Transverse colon (tissue), 3 donors: ENCODE measurements at regions not wholly inside any gene's neighbourhood (a gene's known extent, or its start where the extent isn't known, plus 50 kb on each side); places are given as distances from the start of the nearest gene placed in this dataset.

Experiments used
- CTCF ChIP-seq, 5 experiments: fragments of 200-600 bp in 3 of 5; fragments of 450-650 bp in 2 of 5; sonication (generic) in 3 of 5; IDR thresholded peaks; 1 replicate in 2 of 5; 2 replicates in 3 of 5; pipeline ENCODE4 v1.5.1; 2016 to 2017; ENCODE audit warnings: antibody characterized with exemption in 5 of 5, inconsistent platforms in 3 of 5, mild to moderate bottlenecking in 2 of 5, moderate library complexity in 1 of 5
- POLR2A ChIP-seq: fragments of 450-650 bp; IDR thresholded peaks from one replicate; pipeline ENCODE4 v1.6.1; 2016; ENCODE audit warnings: antibody characterized with exemption, mild to moderate bottlenecking, moderate library complexity

- TF ChIP-seq POLR2A = no peak
- TF ChIP-seq CTCF (IDR thresholded peaks at IDR 0.05) = no peak
These were observed 224.4 kb downstream of the OGFRL1 start for GRCh38 chr6:71513036-71513435.
